Loucy (cell line): ENCODE measurements at regions not wholly inside any gene's neighbourhood (a gene's known extent, or its start where the extent isn't known, plus 50 kb on each side); places are given as distances from the start of the nearest gene placed in this dataset.

ENCODE experiments used
- EZH2phosphoT487 ChIP-seq: fragments of 200-600 bp; IDR thresholded peaks from 2 replicates; pipeline ENCODE4 v1.6.1; 2018; ENCODE audit warnings: antibody characterized with exemption, mild to moderate bottlenecking, moderate library complexity, borderline replicate concordance
- TF ChIP-seq, protein P1 (sequence below): fragments of 200-600 bp; sonication (generic); conservative IDR thresholded peaks from 2 replicates; pipeline ENCODE4 v1.5.1; 2014; ENCODE audit warnings: mild to moderate bottlenecking, antibody characterized with exemption, low read length

- TF ChIP-seq EZH2phosphoT487: no peak
- TF ChIP-seq, protein P1, sequence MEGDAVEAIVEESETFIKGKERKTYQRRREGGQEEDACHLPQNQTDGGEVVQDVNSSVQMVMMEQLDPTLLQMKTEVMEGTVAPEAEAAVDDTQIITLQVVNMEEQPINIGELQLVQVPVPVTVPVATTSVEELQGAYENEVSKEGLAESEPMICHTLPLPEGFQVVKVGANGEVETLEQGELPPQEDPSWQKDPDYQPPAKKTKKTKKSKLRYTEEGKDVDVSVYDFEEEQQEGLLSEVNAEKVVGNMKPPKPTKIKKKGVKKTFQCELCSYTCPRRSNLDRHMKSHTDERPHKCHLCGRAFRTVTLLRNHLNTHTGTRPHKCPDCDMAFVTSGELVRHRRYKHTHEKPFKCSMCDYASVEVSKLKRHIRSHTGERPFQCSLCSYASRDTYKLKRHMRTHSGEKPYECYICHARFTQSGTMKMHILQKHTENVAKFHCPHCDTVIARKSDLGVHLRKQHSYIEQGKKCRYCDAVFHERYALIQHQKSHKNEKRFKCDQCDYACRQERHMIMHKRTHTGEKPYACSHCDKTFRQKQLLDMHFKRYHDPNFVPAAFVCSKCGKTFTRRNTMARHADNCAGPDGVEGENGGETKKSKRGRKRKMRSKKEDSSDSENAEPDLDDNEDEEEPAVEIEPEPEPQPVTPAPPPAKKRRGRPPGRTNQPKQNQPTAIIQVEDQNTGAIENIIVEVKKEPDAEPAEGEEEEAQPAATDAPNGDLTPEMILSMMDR: no peak
Measured at GRCh38 chr13:54606944-54607343, 1578.3 kb downstream of the OLFM4 start.
